22Rv1 (cell line): ENCODE measurements at regions not wholly inside any gene's neighbourhood (a gene's known extent, or its start where the extent isn't known, plus 50 kb on each side); places are given as distances from the start of the nearest gene placed in this dataset.

Experiments used
- ZFX ChIP-seq: fragments of 450-650 bp; IDR thresholded peaks from 2 replicates; pipeline ENCODE4 v1.6.1; 2017; ENCODE audit warnings: antibody characterized with exemption, borderline replicate concordance
- TF ChIP-seq, protein P1 (sequence below): fragments of 450-650 bp; IDR thresholded peaks from 2 replicates; pipeline ENCODE4 v1.5.1; 2017; ENCODE audit warnings: mild to moderate bottlenecking

DNA sequence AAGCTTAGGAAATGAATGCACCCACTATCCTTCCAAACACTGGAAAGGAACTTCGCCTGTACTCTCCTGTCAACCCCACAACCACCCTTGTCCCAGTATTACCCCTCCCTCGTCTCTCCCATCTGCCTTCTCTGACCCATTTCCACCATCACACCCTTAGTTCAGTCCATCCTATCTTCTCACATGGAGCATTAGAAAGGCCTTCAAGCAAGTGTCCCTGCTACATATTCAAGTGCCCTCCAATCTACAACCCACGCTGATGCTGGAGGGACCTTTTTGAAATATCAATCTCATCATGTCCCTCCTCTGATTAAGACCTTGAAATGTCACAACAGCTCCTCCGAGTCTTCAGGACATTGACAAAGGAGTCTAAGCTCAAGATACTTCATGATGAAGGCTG is 133.8 kb upstream of the CCL2 start:
- TF ChIP-seq, protein P1, sequence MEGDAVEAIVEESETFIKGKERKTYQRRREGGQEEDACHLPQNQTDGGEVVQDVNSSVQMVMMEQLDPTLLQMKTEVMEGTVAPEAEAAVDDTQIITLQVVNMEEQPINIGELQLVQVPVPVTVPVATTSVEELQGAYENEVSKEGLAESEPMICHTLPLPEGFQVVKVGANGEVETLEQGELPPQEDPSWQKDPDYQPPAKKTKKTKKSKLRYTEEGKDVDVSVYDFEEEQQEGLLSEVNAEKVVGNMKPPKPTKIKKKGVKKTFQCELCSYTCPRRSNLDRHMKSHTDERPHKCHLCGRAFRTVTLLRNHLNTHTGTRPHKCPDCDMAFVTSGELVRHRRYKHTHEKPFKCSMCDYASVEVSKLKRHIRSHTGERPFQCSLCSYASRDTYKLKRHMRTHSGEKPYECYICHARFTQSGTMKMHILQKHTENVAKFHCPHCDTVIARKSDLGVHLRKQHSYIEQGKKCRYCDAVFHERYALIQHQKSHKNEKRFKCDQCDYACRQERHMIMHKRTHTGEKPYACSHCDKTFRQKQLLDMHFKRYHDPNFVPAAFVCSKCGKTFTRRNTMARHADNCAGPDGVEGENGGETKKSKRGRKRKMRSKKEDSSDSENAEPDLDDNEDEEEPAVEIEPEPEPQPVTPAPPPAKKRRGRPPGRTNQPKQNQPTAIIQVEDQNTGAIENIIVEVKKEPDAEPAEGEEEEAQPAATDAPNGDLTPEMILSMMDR, result no peak
- TF ChIP-seq ZFX, result no peak
